ENCODE measurements at regions not wholly inside any gene's neighbourhood (a gene's known extent, or its start where the extent isn't known, plus 50 kb on each side); places are given as distances from the start of the nearest gene placed in this dataset.

GRCh38 chr9:12464910-12465512, 228.2 kb upstream of the TYRP1 start:
- peak; percentile 51 for TF ChIP-seq CTCF (IDR thresholded peaks at IDR 0.05; ENCODE audit: low read depth, low read length, missing control alignments)
- no peak overlapping the region for H3K4me3 ChIP-seq (ENCODE audit: low read depth, low read length)
- no peak for DNase-seq (ENCODE audit: low read depth)

- no peak for TF ChIP-seq CTCF (IDR thresholded peaks at IDR 0.05; ENCODE audit: low read depth, low read length, missing control alignments)
- no peak overlapping the region for H3K4me3 ChIP-seq (ENCODE audit: low read depth, low read length)
- DNase-seq (ENCODE audit: low read depth), result no peak
These were observed 224.1 kb upstream of the TYRP1 start for GRCh38 chr9:12469084-12469483.

- no peak for TF ChIP-seq CTCF (IDR thresholded peaks at IDR 0.05; ENCODE audit: low read depth, low read length, missing control alignments)
- no peak overlapping the region for H3K4me3 ChIP-seq (ENCODE audit: low read depth, low read length)
- DNase-seq (ENCODE audit: low read depth), result no peak
These were observed 198.8 kb upstream of the TYRP1 start for GRCh38 chr9:12494411-12494810.

GRCh38 chr9:12497790-12498189, 195.4 kb upstream of the TYRP1 start:
- H3K4me3 ChIP-seq (ENCODE audit: low read depth, low read length), result no peak overlapping the region
- no peak for DNase-seq (ENCODE audit: low read depth)
- TF ChIP-seq CTCF (IDR thresholded peaks at IDR 0.05; ENCODE audit: low read depth, low read length, missing control alignments), result no peak

GRCh38 chr9:12502520-12502919, 190.7 kb upstream of the TYRP1 start:
- no peak for TF ChIP-seq CTCF (IDR thresholded peaks at IDR 0.05; ENCODE audit: low read depth, low read length, missing control alignments)
- no peak overlapping the region for H3K4me3 ChIP-seq (ENCODE audit: low read depth, low read length)
- DNase-seq (ENCODE audit: low read depth), result no peak

GRCh38 chr9:12503606-12504122, 189.5 kb upstream of the TYRP1 start:
- H3K4me3 ChIP-seq (ENCODE audit: low read depth, low read length), result no peak overlapping the region
- DNase-seq (ENCODE audit: low read depth), result no peak
- TF ChIP-seq CTCF (IDR thresholded peaks at IDR 0.05; ENCODE audit: low read depth, low read length, missing control alignments), result no peak

- DNase-seq (ENCODE audit: low read depth), result no peak
These were observed 182.6 kb upstream of the TYRP1 start for GRCh38 chr9:12510551-12510950.

More at GRCh38 chr9:12510551-12510950, 182.6 kb upstream of the TYRP1 start:
- TF ChIP-seq CTCF (IDR thresholded peaks at IDR 0.05; ENCODE audit: low read depth, low read length, missing control alignments), result no peak
- H3K4me3 ChIP-seq (ENCODE audit: low read depth, low read length), result no peak overlapping the region
